T-helper 9 cell (primary cell): ENCODE measurements at regions not wholly inside any gene's neighbourhood (a gene's known extent, or its start where the extent isn't known, plus 50 kb on each side); places are given as distances from the start of the nearest gene placed in this dataset.

ENCODE experiments used
- DNase-seq: peaks from one replicate; pipeline ENCODE4 v3.0.0-alpha.2; 2020

DNA sequence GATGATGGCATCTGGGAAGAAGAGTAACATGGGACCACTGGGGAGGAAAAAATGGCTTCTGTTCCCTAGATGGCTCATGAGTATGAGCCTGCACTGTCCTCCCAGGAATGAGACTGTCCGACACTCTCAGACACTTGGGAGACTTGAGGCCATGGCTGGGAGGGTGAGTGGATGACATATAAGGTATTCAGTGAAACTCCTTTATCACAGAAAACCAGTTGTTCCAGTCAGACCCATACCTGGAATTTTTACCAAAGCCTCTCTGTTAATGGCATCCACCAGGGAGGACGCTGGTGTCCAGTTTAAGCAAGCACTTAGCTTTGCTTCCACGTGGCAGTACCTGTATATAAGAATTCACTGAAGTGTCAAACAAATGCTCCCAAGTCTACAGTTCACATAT, 116.7 kb upstream of the C10orf90 start:
- DNase-seq = no peak

DNA sequence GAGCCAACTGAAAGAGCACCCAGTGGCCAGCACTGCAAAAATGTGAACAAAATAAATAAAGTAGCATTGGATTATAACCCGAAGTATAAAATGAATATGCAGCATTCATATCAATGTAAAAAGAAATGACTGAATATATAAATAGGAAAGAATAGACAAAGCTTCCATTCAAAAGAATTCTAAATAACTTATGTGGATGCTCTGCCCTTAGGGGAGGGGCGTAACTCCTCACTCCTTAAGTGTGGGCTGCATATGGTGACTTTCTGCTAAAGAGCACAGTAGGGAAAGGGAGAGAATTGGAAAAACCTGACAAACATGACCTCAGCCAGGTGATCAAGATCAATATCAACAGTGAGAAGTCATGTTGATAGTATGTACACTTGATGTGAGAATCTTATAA, 109.9 kb upstream of the DOCK1 start:
- no peak for DNase-seq

DNA sequence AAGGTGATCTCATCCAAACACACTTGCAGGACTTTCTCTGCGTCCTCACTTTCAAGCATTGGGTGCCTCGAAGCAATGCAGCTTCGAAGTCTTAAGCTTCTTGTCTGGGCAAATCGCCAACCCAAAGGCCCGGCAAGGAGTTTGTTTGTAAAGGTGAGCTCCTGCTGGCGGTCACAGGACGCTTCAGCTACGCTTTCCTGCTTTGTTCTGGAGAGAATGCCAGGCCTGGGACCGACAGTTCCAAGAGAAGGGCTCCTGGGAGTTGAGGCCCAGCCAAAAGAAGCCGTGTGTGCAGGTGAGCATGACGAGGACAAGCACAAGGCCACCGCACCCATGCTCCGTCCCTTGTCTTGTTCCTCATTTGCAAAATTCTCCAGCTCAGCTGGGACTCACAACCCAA, 106.6 kb upstream of the DOCK1 start:
- DNase-seq = no peak

DNA sequence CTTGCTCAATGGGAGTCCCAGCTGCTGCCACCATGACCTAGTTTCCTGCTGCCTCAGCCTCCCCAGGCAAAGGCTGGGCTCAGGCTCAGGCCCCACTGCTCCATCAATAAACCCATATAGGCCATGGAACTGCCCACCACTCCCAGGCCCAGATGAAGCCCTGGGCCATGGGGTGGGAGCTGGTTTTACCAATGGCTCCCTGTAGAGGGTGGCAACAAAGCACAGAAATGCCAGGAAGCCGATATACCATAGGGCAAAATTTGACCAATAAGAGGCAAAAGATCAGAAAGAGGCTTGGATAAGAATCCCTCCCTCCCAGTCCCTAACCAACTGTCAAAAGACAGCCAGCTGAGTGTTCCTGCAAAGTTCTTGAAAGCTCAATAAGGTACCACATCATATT, 101.8 kb upstream of the DOCK1 start:
- no peak for DNase-seq

DNA sequence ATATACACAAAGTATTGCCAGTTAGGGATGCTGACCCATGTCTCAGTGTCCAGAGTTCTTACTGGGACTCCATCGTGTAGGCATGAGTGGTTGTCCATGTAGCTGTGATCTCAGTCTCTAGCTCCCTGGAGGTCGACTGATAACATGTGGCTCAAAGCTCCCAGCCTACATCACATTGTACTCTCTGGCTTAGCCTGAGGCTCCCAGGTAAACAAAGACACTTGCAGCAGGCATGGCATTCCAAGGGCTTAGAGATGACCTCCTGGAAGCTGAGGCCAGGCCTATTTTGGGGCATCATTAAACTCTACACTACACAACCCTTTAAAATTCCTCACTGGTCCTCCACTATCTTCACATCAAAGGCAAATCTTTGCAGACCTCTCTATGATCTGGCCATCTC, 100.8 kb upstream of the DOCK1 start:
- DNase-seq = no peak

DNA sequence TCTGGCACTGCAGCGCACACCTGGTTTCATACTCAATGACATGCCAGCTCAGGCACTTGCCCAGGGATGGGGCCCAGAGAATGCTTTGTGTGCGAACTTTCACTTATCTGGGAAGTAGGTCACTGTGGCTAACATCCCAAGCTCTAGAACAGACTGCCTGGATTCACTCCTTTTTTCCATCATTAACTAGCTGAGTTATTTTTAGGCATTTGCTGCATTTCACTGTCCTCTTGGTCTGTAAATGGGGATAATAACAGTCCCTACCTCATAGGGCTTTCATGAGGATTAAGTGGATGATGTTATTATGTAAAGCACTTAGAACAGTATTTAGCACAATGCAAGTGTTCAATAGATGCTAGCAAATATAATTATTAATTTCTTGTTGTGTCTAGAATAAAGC, 98.7 kb upstream of the DOCK1 start:
- DNase-seq = no peak

DNA sequence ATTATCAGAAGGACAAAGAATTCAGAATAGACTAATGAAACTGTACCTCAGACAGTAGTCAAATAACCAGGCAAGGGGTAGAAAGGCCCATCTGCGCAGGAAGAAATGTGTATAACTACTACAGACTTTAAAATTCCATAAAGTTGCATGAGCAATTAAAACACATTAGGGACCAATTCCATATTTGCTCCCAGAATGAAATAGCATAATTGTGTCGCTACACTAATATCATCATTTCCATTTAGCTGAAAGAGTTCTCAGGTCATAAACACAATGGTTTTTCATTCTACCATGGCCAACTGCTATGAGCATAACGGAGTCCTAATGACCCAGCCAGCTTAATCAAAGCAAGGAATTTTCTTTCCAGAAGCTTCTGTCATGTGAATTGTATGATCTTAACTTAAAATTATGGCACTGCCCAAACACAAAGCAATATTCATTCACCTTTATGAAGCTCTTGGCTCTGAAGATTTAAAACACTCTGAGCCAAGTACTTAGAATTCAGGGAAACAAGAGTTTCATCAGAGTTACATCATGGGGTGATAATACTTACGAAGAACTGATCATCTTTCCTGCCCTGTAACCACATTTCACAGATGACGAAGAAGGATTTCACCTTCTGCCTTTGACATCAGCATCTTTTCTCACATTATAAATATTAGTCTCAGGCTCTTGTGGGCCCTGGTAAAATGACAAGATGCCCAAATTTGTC, 98.1 kb upstream of the DOCK1 start:
- no peak for DNase-seq

DNA sequence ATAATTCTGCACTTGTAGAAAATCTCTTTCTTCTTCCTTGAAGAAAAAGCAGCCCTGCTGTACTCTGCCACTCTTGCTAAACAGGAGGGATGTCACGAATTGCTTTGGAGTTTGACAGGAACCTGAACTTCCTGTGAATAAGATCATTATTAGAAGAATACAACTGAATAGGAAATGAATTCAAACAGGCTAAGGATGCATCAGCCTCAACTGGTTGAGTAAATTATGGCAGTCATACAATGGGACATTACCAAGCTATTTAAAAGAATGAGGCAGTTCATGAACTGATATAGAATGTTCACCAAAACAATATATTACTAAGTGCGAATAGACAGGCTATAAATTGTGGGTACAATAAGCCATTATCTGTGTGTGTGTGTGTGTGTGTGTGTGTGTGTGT, 97.1 kb upstream of the DOCK1 start:
- DNase-seq = no peak

DNA sequence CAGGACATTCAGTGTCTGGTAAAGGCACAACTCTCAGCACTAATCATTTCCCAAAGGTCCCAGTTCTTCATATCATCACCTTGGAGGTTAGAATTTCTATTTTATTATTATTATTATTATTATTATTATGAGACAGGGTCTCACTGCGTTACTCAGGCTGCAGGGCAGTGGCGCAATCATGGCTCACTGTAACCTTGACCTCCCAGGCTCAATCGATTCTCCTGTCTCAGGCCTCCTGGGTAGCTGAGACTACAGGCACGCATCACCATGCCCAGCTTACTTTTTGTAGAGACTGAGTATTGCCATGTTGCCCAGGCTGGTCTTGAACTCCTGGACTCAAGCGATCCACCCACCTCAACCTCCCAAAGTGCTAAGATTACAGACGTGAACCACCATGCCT, 91.8 kb upstream of the DOCK1 start:
- no peak for DNase-seq

DNA sequence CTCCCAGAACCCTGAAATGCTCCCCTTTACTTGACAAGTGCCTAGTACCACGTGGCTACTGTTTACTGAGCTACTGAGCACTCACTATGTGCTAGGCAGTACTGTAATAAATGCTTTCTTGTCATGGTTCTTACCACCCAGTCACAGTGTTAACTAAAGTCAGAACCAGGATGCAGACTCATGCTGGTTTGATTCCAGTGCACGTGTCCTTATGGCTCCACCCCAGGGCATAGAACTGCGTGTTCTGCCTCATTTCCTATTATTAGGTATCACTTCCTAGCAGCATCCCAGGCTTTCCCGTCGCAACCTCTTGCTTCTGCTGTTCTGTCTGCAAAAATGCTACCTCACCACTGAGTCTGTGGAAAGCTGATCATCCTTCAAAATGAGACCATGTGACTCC, 71.7 kb upstream of the DOCK1 start:
- no peak for DNase-seq

DNA sequence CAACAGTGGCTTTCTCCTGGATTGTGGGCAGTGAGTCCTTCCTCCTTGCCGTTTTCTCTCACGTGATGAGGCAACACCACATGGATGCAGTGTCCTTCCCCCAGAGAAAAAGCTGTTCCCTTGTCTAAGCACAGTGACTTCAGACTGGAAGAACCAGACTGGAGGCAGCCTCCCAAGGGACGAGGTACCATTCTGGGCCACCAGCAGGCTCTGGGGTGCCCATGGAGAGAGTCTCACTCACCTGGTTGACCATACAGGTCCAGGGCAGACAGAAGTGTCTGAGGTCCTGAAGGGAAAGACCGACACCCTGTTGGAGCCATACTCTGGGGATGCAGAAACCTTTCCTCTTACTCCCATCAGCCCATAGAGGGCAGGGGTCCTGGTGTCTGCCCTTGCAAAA, 69.2 kb upstream of the DOCK1 start:
- no peak for DNase-seq

DNA sequence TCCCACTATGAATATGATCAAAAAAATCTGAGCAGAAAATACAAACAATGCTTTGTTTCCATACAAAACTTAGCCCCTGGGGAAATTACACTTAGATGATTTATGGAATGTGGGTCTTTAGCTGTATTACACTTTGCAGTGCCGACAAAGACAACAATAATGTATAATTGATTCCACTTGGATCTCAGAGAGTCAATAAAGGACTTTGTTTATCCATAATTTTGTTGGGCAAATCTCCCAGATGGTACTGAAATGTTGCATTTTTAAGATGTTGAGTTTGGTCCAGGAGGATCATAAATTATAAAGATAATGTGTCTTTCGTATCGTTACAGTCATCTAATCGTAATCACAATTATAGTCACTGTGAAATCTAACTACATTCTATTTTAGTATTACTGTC, 66.9 kb upstream of the DOCK1 start:
- DNase-seq = no peak

DNA sequence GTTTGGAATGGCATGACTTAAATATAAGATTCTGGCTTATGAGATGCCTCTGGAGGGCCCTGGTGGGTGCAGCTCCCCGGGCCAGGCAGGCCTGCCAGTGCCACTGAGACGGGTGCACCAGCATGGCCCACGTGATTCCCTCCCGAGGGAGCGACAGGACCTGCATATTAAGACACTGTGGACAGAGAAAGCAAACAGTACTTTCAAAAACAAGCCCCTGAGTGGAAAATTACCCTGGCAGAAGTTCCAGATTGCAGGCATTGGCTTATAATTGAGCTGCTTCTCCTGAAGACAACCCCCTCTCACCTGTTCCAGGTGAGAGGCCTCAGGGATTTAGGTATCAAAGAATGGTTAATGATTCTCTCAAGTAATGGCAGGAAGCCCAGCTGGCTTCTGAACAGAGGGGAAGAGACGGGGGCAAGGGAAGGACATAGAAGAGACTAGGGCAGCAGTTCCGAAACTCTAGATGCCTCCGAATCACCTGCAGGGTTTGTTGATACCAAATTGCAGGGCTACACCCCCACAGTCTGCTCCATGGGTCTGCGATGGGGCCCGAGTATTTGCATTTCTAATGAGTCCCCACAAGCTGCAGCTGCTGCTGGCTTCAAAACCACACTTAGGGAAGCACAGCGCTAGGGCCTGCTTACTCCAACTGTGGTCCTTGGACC, 66.0 kb upstream of the DOCK1 start:
- no peak for DNase-seq

DNA sequence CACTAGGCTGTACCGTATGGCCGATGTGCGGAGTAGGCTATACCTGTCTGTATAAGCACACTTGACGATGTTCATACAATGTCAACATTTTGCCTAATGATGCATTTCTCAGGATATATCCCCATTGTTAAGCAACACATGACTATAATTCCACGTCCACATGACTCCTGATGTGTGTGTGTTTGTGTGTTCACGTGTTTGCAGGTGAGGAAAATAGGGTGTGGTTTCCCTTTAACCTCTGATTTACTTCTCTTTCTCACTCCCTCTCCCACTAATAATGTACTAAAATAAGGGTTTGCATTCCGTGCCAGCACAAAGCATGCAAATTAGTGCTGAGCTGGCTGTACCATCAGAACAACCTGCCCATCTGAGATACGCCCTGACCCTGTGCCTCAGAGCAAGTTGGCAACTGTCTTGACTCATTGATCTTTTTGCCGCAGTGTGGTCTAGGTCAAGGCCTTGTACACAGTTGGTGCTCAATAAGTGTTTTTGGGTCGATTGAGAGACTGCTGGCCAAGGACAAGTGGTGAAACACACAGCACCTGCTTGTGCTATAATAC, 64.6 kb upstream of the DOCK1 start:
- no peak for DNase-seq

DNA sequence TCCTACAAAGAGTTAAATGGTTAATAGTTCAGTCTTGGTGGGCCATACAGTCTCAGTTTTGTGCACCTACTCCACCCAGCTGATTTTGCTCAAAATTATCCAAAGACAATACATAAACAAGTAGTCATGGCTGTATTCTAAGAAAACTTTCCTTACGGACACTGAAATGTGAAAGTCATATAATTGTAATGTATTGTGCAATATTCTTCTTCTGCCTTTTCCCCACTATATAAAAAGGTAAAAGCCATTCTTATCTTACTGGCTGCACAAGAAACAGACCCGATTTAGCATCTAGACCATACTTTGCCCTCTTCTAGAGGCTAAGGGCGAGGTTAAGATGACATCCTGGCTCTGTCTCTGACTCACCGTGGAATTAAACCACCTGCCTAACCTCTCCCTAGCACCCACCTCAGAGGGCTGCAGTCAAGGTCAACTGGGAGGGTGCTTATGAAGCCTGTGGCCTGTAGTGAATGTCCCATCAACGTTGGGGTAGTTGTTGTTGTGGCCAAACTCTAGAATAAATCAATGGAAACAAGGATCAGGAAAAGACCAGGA, 63.8 kb upstream of the DOCK1 start:
- no peak for DNase-seq

DNA sequence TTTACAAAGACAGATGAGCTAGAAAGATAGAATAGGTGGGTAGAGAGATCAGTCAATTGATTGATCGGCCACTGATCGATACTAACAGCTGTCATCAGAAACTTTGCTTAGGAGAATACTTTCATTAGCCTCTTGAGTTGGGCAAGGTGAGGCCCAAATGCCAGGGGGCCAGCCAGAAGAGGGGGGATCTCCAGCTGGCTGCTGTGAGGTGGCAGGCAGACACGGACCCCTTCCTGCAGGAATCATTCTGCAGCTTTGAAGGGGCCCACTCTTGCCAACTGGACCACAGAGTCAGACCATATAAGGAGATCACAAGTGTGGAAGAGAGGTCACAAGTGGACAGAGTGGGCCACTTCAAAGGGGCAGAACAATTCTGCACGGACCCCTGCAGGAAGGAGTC, 62.9 kb upstream of the DOCK1 start:
- no peak for DNase-seq

DNA sequence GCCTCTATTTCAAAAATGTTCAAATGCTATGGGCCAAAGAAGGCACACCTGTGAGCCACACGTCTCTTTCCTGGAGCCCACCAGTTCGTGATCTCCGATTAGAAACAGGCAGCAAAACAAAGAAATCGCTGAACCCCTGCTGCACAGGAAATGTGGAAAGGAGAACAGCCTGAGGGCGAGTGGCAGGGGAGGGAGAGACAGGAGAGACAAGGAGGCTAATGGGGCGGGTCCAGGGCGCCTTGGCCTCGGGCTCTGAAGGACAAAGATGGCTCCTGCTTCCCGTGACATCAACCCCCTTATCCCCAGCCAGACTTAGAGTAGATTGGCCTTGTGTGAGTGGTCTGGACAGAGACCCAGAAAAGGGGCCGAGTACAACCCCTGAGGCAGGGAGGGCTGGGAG, 62.4 kb upstream of the DOCK1 start:
- no peak for DNase-seq

DNA sequence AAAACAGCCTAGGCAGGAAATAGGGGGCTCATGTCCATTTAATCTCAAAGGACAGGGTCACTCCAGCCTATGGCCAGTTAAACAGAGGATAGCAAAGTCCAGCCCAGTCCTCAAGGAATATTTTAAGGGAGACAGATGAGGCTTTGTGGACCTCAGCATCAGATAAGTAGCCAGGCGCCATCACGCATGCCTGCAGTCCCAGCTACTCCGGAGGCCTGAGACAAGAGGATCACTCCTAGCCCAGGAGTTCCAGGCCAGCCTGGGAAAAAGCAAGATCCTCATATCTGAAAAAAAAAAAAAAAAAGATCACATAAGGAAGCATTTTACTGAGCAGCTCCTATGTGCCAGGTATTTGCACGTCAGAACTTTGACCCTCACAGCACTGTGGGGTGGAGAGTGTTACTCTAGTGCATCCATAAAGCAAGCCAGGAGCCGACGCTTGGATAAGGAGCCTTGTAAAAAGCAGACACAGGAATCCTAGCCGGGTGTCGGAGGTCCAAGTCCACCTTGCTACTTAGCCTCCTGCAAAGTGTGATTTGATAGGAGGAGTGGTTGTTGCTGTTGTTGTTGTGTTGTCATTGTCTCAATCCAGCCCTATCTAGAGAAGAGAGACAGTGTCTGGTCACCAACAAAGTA, 61.8 kb upstream of the DOCK1 start:
- no peak for DNase-seq

DNA sequence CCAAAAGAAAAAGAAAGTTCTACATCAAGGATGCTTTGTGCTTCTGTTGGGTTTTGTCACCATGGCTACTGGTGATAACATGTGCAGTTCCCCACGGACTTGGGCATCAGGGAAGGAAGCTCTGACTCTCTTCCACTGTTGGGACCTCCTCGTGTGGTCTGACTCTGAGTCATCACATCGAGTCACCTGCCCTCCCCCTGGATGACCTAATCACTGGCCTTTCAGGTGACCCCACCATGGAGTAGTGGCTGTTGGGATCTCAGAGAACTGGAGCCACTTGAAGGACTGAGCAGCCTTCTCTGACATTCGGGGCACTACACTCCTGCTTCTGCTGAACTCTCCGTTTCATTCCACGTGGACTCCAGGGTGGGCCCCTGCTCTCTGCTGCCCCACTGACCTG, 60.8 kb upstream of the DOCK1 start:
- no peak for DNase-seq

DNA sequence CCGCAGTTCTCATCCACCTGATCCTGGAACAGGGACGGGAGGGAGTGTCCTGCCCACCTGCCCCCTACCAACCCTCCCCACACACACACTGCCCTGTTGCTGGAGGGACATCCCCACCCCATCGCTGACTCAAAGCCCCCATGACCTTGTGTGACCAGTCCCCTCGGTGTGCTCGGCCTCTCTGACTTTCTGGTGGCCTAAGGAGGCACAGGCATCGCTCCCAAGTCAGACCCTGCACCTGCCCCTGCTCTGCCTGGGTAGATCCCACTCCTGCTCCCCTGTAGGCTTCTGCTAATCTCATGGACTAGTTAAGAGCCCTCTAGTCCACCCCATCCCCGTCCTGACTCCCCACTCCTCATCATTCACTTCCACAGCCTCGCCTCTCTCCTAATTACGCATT, 58.8 kb upstream of the DOCK1 start:
- no peak for DNase-seq

DNA sequence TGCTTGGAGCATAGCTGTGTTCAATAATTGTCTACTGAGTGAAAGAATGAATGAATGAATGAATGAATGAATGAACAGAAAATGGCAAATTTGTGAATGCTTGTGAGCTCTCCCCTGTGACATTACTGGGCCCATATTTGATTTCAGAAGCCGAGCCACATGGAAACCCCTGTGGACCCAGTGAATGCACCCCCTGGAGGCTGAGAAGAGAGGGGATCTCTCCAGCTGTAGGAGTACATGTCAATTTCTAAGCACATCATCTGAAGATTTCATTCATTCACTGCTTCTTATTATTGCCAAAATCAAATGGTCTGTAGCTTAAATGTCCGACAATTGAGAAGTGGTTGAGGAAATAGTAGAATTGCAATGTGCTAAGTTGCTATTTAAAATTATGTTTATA, 58.3 kb upstream of the DOCK1 start:
- no peak for DNase-seq

DNA sequence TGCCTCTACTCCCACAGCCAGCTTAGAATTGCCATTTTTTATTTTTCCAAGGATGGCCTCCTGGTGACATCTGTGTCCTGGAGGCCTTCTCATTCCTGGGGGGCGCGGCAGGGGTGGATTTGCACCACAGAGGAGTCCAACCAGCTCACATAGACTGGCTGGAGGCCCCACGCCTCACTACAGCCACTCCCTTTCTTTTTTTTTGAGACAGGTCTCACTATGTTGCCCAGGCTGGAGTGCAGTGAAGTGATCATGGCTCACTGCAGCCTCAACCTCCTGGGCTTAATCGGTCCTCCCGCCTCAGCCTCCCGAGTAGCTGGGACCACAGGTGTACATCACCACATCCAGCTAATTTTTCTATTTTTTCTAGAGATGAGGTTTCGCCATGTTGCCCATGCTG, 57.6 kb upstream of the DOCK1 start:
- DNase-seq = no peak

DNA sequence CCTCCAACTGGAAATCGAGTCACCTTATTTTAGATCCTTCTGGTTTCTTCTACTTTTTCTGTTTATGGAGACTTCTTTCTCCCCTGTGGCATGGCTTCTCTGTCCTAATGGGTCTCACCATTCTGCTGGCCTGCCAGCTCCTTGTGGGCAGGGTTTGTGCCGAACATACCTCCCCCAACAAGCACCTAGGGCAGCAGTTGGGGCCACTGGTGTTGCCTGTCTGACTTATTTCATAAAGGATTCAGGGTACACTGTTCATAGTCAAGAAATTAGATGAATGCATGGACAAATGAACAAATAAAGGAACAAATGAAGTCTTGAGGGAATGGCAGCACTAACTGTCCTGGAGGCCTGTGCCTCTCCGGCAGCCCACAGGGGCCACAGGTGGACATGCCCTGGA, 55.6 kb upstream of the DOCK1 start:
- no peak for DNase-seq
